ENCODE measurements at regions not wholly inside any gene's neighbourhood (a gene's known extent, or its start where the extent isn't known, plus 50 kb on each side); places are given as distances from the start of the nearest gene placed in this dataset.
A peak's percentile ranks its signal among the peaks of the same experiment; 100 is the strongest.

DNA sequence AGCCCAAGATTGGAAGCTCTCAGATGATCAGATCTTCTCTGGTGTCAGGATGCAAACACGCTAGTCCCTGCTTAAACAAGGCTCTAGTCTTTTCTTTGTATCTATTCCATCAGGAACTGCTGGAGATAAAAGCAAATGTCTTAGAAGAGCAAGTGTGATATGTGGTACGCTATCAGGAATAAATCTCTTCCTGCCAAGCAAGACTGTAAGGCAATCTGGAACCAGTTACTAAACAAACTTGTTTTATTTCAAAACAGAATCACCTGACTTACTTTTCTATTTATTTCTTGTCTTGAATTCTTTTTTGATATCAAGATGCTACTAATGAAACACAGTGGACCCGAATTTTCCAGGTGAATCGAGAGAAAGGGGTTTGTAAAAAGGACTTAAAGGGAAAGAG, 139.9 kb upstream of the ZNF644 start:
- Mint-ChIP-seq H3K4me1 (ENCODE audit: unreplicated experiment) (peaks cover 31% of the 10 kb centered on the region), H3K9me3 (no peaks in the 10 kb centered on the region), H3K4me3 (peak overlapping the region; percentile 5), H3K27ac (peak overlapping the region; percentile 50), H3K36me3 (no peaks in the 10 kb centered on the region), H3K27me3 (peaks cover 4% of the 10 kb centered on the region)
- TF ChIP-seq, protein P1, sequence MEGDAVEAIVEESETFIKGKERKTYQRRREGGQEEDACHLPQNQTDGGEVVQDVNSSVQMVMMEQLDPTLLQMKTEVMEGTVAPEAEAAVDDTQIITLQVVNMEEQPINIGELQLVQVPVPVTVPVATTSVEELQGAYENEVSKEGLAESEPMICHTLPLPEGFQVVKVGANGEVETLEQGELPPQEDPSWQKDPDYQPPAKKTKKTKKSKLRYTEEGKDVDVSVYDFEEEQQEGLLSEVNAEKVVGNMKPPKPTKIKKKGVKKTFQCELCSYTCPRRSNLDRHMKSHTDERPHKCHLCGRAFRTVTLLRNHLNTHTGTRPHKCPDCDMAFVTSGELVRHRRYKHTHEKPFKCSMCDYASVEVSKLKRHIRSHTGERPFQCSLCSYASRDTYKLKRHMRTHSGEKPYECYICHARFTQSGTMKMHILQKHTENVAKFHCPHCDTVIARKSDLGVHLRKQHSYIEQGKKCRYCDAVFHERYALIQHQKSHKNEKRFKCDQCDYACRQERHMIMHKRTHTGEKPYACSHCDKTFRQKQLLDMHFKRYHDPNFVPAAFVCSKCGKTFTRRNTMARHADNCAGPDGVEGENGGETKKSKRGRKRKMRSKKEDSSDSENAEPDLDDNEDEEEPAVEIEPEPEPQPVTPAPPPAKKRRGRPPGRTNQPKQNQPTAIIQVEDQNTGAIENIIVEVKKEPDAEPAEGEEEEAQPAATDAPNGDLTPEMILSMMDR (conservative IDR thresholded peaks at IDR 0.05): no peak
- no peak for DNase-seq (ENCODE audit: extremely low spot score, unreplicated experiment)

DNA sequence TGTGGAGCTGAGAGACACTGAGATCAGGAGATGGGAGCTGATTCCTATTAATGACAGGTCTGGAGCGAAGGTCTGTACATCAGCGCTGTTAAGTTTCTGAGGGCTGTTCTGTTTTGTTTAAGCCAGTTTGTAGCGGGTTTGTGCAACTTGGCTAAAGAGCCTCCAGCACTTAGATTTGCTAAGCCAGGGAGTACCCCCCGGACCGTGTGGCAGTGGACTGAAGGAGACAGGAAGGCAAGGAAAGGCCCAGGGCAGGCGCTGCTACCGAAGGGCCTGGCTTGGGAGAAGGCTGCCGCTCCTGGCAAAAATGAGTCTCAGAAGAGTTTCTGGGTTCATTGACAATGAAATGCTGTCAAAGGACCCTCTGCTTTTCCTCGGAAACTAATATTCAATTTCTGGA, 139.3 kb upstream of the ZNF644 start:
- Mint-ChIP-seq H3K36me3 (no peaks in the 10 kb centered on the region), H3K4me1 (ENCODE audit: unreplicated experiment) (peaks cover 29% of the 10 kb centered on the region), H3K27ac (no peak overlapping the region), H3K4me3 (no peak overlapping the region), H3K9me3 (no peaks in the 10 kb centered on the region), H3K27me3 (peaks cover 7% of the 10 kb centered on the region)
- TF ChIP-seq, protein P1 (conservative IDR thresholded peaks at IDR 0.05): no peak
- no peak for DNase-seq (ENCODE audit: extremely low spot score, unreplicated experiment)

DNA sequence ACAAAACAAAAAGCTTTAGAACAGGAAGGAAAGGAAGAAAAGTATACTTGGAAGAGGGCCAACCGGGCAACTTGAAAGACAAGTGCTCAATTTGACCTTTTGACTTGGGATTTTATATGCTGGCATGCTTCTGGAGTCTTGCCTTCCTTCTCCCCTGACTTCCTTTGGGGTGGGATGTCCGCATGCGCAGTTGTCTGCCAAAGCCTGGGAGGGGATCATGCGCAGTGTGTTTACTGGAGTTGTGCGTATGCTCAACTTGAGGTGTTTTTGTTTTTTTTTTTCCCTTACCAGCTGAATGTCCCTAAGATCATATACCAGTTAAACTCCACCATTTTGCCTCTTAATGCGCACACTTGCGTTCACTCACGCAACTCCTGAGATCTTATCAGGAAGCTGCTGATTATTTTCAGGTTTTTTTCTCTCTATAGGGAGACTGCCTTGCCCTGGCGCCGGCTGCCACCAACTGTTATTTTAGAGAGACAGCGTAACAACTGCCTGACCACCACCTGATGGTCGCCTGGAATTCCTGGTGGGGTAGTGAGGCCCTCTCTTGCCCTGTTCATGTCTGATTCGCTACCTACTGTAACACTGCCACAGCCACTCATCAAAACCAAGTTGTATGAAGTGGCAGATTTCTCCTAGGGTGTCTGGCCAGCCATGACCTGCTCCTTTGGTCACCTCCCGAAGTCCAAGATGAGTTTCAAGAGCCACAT, 138.7 kb upstream of the ZNF644 start:
- Mint-ChIP-seq H3K27ac (no peak overlapping the region), H3K4me3 (no peak overlapping the region), H3K4me1 (ENCODE audit: unreplicated experiment) (peaks cover 23% of the 10 kb centered on the region), H3K27me3 (peaks cover 7% of the 10 kb centered on the region), H3K36me3 (no peaks in the 10 kb centered on the region), H3K9me3 (no peaks in the 10 kb centered on the region)
- TF ChIP-seq, protein P1 (conservative IDR thresholded peaks at IDR 0.05): no peak
- no peak for DNase-seq (ENCODE audit: extremely low spot score, unreplicated experiment)

DNA sequence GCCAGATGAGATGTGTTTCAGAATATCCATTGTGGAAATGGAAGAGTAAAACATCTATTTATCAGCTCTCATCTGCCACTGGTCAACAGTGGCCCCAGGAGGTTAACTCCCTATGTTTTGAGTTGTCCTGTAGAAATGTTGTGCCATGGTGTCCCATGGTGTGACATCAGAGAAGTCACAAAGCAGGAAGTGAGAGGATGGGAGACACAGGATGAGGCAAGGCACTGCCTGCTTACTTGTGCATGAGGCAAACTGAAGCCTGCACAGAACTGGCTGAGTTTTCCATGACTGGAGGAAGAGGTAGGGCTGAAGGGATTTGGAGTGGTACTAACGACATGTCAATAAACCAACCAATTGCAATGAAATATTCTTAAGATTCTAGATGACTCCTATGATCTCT, 131.5 kb upstream of the ZNF644 start:
- Mint-ChIP-seq H3K9me3 (no peaks in the 10 kb centered on the region), H3K36me3 (no peaks in the 10 kb centered on the region), H3K27me3 (peaks cover 3% of the 10 kb centered on the region), H3K4me3 (no peak overlapping the region), H3K4me1 (ENCODE audit: unreplicated experiment) (no peaks in the 10 kb centered on the region), H3K27ac (no peak overlapping the region)
- DNase-seq (ENCODE audit: extremely low spot score, unreplicated experiment): no peak
- TF ChIP-seq, protein P1 (conservative IDR thresholded peaks at IDR 0.05): no peak

DNA sequence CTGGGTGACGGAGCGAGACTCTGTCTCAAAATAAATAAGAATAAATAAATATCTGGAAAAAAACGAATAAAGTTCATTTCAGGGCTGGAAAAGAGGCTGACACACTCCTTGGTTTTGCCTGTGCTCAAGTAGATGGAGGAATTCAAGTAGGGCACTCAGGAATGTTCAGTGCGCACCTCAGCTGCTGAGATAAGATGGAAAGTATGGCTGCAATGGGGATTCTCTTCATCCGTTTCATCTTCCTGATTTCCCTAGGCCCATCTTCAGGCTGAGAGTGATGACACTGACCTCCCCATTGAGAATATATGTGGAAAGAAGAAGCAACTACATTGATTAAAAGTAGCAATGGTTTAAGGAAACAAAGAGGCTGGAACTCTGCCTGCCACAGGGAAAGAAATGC, 130.5 kb upstream of the ZNF644 start:
- H3K27me3 Mint-ChIP-seq: peaks cover 3% of the 10 kb centered on the region
- DNase-seq (ENCODE audit: extremely low spot score, unreplicated experiment): no peak
- TF ChIP-seq, protein P1 (conservative IDR thresholded peaks at IDR 0.05): no peak
- H3K27ac Mint-ChIP-seq: no peak overlapping the region
- no peak overlapping the region for H3K4me3 Mint-ChIP-seq
- H3K4me1 Mint-ChIP-seq (ENCODE audit: unreplicated experiment): no peaks in the 10 kb centered on the region
- H3K9me3 Mint-ChIP-seq: no peaks in the 10 kb centered on the region
- no peaks in the 10 kb centered on the region for H3K36me3 Mint-ChIP-seq

Data from type B pancreatic cell (in vitro differentiated cells).